ENCODE measurements at regions not wholly inside any gene's neighbourhood (a gene's known extent, or its start where the extent isn't known, plus 50 kb on each side); places are given as distances from the start of the nearest gene placed in this dataset.

- H3K4me3 ChIP-seq, result no peak overlapping the region
- CTCF ChIA-PET (ENCODE audit: low intra/inter-chr PET ratio), result no interaction called here
- no peak for TF ChIP-seq FOXP4 (CRISPR knock-in tag; IDR thresholded peaks at IDR 0.05; ENCODE audit: borderline replicate concordance)
- no peak for TF ChIP-seq NR3C1 (CRISPR knock-in tag; IDR thresholded peaks at IDR 0.05)
- TF ChIP-seq GTF3C2 (IDR thresholded peaks at IDR 0.05; ENCODE audit: borderline replicate concordance, extremely low read depth, insufficient read length), result no peak
- TF ChIP-seq KLF13 (tag; IDR thresholded peaks at IDR 0.05; ENCODE audit: borderline replicate concordance, low read depth), result no peak
- TF ChIP-seq PHF21A (IDR thresholded peaks at IDR 0.05; ENCODE audit: borderline replicate concordance, low read depth), result no peak
- TF ChIP-seq, protein P1, sequence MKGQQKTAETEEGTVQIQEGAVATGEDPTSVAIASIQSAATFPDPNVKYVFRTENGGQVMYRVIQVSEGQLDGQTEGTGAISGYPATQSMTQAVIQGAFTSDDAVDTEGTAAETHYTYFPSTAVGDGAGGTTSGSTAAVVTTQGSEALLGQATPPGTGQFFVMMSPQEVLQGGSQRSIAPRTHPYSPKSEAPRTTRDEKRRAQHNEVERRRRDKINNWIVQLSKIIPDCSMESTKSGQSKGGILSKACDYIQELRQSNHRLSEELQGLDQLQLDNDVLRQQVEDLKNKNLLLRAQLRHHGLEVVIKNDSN (CRISPR knock-in tag; IDR thresholded peaks at IDR 0.05), result no peak
- no peak for TF ChIP-seq HMG20B (CRISPR knock-in tag; IDR thresholded peaks at IDR 0.05)
- no peak for TF ChIP-seq CEBPG (CRISPR knock-in tag; IDR thresholded peaks at IDR 0.05)
- TF ChIP-seq CEBPG (tag; conservative IDR thresholded peaks at IDR 0.05 in 1 of 2, IDR thresholded peaks at IDR 0.05 in 1 of 2), result no peak
- no peak for TF ChIP-seq IFI16 (CRISPR knock-in tag; IDR thresholded peaks at IDR 0.05)
- no peak for TF ChIP-seq COPS2 (conservative IDR thresholded peaks at IDR 0.05)
- TF ChIP-seq BMI1 (IDR thresholded peaks at IDR 0.05; ENCODE audit: low read length), result no peak
- no peak for TF ChIP-seq POLR3G (IDR thresholded peaks at IDR 0.05; ENCODE audit: extremely low read depth, insufficient read length, insufficient replicate concordance)
- no peak for TF ChIP-seq ZBTB1 (CRISPR knock-in tag; IDR thresholded peaks at IDR 0.05; ENCODE audit: borderline replicate concordance, low read depth)
- no peak for TF ChIP-seq KLF10 (CRISPR knock-in tag; IDR thresholded peaks at IDR 0.05)
- TF ChIP-seq ETS2 (tag; IDR thresholded peaks at IDR 0.05; ENCODE audit: borderline replicate concordance, poor library complexity, severe bottlenecking), result no peak
- no peak for TF ChIP-seq RBM17 (IDR thresholded peaks at IDR 0.05; ENCODE audit: borderline replicate concordance, low read depth, low read length)
- no peak for TF ChIP-seq PHB (CRISPR knock-in tag; IDR thresholded peaks at IDR 0.05)
- no peak for TF ChIP-seq ELF1 (tag; IDR thresholded peaks at IDR 0.05)
- intact Hi-C loops (cut with micrococcal nuclease), result no loop called here
- no peaks in the 10 kb centered on the region for H4K20me1 ChIP-seq (replicated peaks; ENCODE audit: control insufficient read depth, insufficient read depth, low read length)
- WGBS (ENCODE audit: insufficient coverage, low coverage, missing lambda C conversion rate), result 0% methylated on average over 2 of the region's 2 CpGs
- in situ Hi-C loops (cut with MboI), result no loop called here
- no peaks in the 10 kb centered on the region for H3K9me3 ChIP-seq (replicated peaks; ENCODE audit: control insufficient read depth, insufficient read depth, low read depth, low read length)
- H3K27ac ChIP-seq (ENCODE audit: extremely low read depth, low read depth, low read length), result no peak overlapping the region
- H3K36me3 ChIP-seq (ENCODE audit: control insufficient read depth, insufficient read depth, low read length), result no peaks in the 10 kb centered on the region
- no TSS peak for BruUV-seq (replicated peaks)
- H2AFZ ChIP-seq (ENCODE audit: low read depth, low read length), result no peak overlapping the region
- ATAC-seq (no peak), FAIRE-seq (no peak), DNase-seq (ENCODE audit: extremely low read depth in 1 of 4, low spot score in 3 of 4) (no peak)
- no peaks in the 10 kb centered on the region; a peak in 1 of 5 replicates for H3K4me1 ChIP-seq (replicated peaks in 1 of 2; ENCODE audit: control insufficient read depth in 2 of 2, insufficient read depth in 2 of 2, low read length in 2 of 2)
- H3K4me2 ChIP-seq (ENCODE audit: insufficient read depth, low read length), result no peak overlapping the region
- POLR2A ChIA-PET, result no interaction called here
- no peaks in the 10 kb centered on the region for H3K9me1 ChIP-seq (ENCODE audit: control insufficient read depth, insufficient read depth, low read length)
- H3K79me2 ChIP-seq (ENCODE audit: control insufficient read depth, insufficient read depth, low read length), result no peaks in the 10 kb centered on the region
- peaks cover 2 to 40% of the 10 kb centered on the region in 2 experiments; a peak in 3 of 5 replicates for H3K27me3 ChIP-seq (ENCODE audit: control insufficient read depth in 2 of 2, insufficient read depth in 2 of 2, low read length in 2 of 2)
- H3K9ac ChIP-seq (ENCODE audit: insufficient read depth in 1 of 2, low read depth in 2 of 2, low read length in 2 of 2), result no peak overlapping the region
These were observed 65.1 kb upstream of the NXT1 start for GRCh38 chr20:23285536-23285935.
